ENCODE measurements at regions not wholly inside any gene's neighbourhood (a gene's known extent, or its start where the extent isn't known, plus 50 kb on each side); places are given as distances from the start of the nearest gene placed in this dataset.

DNA sequence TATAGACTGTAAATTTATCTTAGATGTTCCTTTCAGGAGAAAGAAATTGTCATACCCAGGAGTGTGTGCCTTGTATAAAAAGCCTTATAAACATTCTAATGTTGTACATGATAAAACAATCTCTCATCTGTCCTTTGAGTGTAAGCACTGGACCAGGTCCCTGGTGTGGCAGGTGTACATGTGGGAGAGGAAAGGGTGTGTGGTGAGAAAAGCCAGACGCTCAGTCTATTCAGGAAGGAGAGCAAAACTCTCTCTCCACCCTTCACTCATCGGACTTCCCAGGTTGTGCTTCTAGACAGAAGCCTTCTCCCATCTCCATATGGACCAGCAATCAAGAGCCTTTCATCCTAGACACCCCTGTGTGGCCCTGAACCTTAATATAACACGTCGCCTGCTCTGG is 154.2 kb downstream of the ESM1 start:
- Mint-ChIP-seq H3K4me1 (ENCODE audit: low read depth) (peaks cover 6% of the 10 kb centered on the region), H3K4me3 (no peak overlapping the region), H3K27ac (no peak overlapping the region), H3K27me3 (ENCODE audit: low read depth) (peaks cover 42% of the 10 kb centered on the region), H3K9me3 (no peaks in the 10 kb centered on the region), H3K36me3 (ENCODE audit: low read depth) (no peaks in the 10 kb centered on the region)
- no peak for DNase-seq (ENCODE audit: low spot score)

DNA sequence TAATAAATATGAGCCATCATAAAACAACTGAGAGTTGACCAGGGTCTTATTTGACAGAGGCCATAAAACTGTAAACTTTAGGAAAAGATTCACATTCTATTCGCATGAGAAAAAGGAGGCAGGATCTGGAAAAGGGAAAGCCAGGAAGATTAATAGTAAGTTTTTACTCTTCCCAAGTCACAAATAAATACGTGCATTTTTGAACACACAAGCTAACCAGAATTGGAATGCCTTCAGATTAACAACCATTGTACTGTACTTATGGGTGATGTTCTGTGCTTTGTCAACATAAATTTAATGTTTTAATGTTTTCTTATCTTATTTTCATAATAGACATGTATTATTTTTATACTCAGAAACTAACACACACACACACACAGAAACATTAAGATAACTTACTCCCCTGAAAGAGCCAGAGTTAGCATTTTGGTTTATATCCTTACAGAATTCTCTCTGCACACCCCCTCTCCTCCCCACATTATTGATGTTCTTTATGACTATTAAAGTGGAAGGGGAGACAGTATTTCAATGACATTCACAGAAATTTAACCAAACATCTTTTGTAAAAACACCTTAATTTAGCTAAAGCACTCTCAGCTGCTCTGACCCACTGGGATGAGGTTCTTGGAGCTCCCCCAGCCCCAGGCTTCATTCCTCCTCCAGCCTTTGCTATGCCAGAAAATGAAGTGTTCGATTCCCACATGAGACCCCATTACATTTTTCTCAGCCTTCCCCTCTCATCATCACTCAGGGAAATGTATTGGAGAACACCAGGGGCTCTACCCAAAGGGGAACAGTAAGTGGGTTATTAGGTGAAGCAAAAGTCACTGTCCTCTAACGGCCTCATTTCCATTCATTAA is 155.5 kb downstream of the ESM1 start:
- H3K36me3 Mint-ChIP-seq (ENCODE audit: low read depth) = no peaks in the 10 kb centered on the region
- DNase-seq (ENCODE audit: low spot score) = no peak
- no peak overlapping the region for H3K27ac Mint-ChIP-seq

DNA sequence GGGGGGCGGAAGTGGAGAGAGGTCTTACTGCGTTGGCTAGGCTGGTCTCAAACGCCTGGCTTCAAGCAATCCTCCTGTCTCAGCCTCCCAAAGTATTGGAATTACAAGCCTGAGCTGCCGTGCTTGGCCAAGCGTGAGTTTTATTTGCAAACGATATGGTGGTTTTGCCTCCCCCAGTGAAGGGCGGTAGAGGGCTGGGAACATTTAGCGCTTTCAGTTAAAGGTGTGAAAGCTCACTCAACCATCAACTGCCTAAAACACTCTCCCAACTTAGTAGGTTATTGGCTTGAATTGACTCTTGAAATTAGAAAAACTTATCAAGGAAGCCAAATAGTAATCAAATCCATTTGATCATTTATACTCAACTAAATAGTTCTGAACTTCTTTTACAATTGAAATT is 156.3 kb downstream of the ESM1 start:
- Mint-ChIP-seq H3K4me3 (no peak overlapping the region), H3K36me3 (ENCODE audit: low read depth) (no peaks in the 10 kb centered on the region), H3K4me1 (ENCODE audit: low read depth) (peaks cover 5% of the 10 kb centered on the region), H3K9me3 (no peaks in the 10 kb centered on the region), H3K27me3 (ENCODE audit: low read depth) (peaks cover 52% of the 10 kb centered on the region), H3K27ac (no peak overlapping the region)
- DNase-seq (ENCODE audit: low spot score) = no peak

More for the DNA sequence above, 155.5 kb downstream of the ESM1 start:
- Mint-ChIP-seq H3K4me3 (no peak overlapping the region), H3K9me3 (no peaks in the 10 kb centered on the region), H3K4me1 (ENCODE audit: low read depth) (peaks cover 6% of the 10 kb centered on the region), H3K27me3 (ENCODE audit: low read depth) (peaks cover 49% of the 10 kb centered on the region)

DNA sequence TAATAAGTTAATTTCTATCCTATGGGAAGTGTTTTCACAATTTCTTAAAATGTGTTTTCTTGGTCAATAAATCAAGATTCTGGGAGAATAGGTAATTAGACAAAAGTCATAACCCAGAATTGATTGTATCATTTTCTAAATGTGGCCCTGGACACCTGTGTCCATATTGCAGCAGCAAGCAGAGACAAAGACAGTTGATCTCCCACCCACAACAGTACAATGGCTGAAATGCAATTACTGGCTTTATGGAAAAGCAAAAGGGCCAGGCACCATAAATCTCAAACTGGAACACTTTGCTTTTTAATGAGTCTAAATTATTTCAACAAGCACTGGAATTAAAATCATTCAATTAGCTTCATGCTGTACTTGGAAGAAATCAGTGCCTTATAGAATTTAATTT is 157.2 kb downstream of the ESM1 start:
- H3K9me3 Mint-ChIP-seq = no peaks in the 10 kb centered on the region
- H3K4me1 Mint-ChIP-seq (ENCODE audit: low read depth) = peaks cover 2% of the 10 kb centered on the region
- no peak for DNase-seq (ENCODE audit: low spot score)
- peaks cover 55% of the 10 kb centered on the region for H3K27me3 Mint-ChIP-seq (ENCODE audit: low read depth)
- no peak overlapping the region for H3K27ac Mint-ChIP-seq
- H3K36me3 Mint-ChIP-seq (ENCODE audit: low read depth) = no peaks in the 10 kb centered on the region
- no peak overlapping the region for H3K4me3 Mint-ChIP-seq

DNA sequence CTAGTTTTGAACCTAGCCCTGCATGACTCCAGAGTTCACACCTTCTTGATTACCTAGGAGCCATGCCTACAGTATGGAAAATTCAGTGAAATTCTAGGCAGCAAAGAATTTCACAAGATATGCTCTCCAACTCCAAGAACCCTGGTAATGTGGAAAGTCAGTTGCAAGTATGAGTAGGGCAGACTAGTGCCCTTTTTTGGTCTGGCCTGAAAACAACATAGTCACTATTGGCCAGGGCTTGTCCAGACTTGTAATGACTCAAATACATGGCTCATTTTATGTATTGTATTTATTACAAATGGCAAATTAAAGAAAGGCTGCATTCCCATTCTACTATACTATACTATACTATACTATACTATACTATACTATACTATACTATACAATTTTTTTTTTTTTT is 160.4 kb downstream of the ESM1 start:
- Mint-ChIP-seq H3K4me1 (ENCODE audit: low read depth) (no peaks in the 10 kb centered on the region), H3K36me3 (ENCODE audit: low read depth) (no peaks in the 10 kb centered on the region), H3K9me3 (no peaks in the 10 kb centered on the region), H3K27me3 (ENCODE audit: low read depth) (peaks cover 61% of the 10 kb centered on the region), H3K4me3 (no peak overlapping the region), H3K27ac (no peak overlapping the region)
- DNase-seq (ENCODE audit: low spot score) = no peak

DNA sequence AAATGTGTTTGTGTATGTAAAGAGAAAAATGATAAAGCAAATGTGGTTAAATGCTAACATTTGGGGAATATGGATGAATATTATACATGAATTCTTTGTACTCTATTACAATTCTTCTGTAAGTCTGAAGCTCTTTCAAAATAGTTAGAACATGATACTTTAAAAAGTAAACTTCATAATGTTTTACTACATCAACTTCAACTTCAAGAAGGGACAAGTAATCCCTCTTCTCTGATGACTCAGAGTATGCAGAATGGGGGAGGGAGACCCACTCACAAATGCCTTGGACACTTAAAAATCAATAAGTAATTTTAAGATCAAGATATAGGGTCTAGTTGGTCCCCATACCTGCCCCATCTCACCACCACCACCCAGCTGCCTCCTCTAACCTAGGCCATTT is 162.4 kb downstream of the ESM1 start:
- no peak for DNase-seq (ENCODE audit: low spot score)
- Mint-ChIP-seq H3K9me3 (no peaks in the 10 kb centered on the region), H3K27ac (no peak overlapping the region), H3K27me3 (ENCODE audit: low read depth) (peaks cover 56% of the 10 kb centered on the region), H3K4me1 (ENCODE audit: low read depth) (no peaks in the 10 kb centered on the region), H3K4me3 (no peak overlapping the region), H3K36me3 (ENCODE audit: low read depth) (no peaks in the 10 kb centered on the region)

DNA sequence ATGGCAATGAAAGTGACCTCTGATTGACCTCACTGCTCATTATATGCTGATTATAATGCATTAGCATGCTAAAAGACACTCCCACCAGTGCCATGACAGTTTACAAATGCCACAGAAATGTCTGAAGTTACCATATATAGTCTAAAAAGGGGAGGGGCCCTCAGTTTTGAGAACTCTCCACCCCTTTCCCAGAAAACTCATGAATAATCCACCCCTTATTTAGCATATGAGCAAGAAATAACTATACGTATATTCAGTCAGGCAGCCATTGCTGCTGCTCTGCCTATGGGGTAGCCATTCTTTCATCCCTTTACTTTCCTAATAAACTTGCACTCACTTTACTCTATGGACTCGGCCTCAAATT is 163.1 kb downstream of the ESM1 start:
- Mint-ChIP-seq H3K27me3 (ENCODE audit: low read depth) (peaks cover 51% of the 10 kb centered on the region), H3K9me3 (no peaks in the 10 kb centered on the region), H3K36me3 (ENCODE audit: low read depth) (no peaks in the 10 kb centered on the region), H3K4me3 (no peak overlapping the region), H3K27ac (no peak overlapping the region), H3K4me1 (ENCODE audit: low read depth) (no peaks in the 10 kb centered on the region)
- no peak for DNase-seq (ENCODE audit: low spot score)

DNA sequence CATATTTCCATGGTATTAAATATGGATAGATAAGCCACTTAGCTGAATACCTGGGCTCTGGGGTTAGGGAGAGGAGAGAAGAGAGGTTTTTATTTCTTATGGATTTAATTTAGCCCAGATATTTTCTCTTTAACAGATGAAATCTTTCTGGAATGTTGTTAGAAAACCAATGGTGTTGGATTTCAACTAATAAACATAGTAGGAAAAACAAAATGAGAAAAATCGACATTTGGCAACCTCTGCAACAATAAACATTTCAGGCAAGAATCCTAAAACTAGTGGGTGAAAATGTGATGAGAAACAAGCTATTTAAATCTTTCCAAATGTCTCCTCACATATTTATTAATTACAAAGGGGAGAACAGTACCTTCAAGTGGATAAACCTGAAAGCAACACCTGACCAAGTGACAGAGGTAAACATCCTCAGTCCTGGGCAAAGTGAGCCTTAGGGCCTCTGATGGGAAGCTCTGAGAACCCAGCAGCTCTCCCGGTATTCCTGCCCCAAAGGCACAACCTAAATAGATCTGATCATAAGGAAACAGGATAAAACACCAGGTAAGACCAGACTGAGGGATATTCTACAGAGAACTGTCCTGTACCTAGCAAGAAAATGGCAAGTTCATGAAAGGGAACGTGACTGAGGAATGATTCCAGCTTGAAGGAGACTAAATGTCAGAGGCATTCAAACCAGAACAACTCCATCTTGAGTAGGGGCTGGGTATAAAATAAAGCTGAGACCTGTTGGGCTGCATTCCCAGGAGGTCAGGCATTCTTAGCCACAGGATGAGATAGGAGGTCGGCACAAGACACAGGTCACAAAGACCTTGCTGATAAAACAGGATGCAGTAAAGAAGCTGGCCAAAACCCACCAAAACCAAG is 163.7 kb downstream of the ESM1 start:
- H3K27ac Mint-ChIP-seq = no peak overlapping the region
- no peaks in the 10 kb centered on the region for H3K36me3 Mint-ChIP-seq (ENCODE audit: low read depth)
- no peak overlapping the region for H3K4me3 Mint-ChIP-seq
- H3K27me3 Mint-ChIP-seq (ENCODE audit: low read depth) = peaks cover 45% of the 10 kb centered on the region
- H3K4me1 Mint-ChIP-seq (ENCODE audit: low read depth) = no peaks in the 10 kb centered on the region
- DNase-seq (ENCODE audit: low spot score) = no peak
- no peaks in the 10 kb centered on the region for H3K9me3 Mint-ChIP-seq

DNA sequence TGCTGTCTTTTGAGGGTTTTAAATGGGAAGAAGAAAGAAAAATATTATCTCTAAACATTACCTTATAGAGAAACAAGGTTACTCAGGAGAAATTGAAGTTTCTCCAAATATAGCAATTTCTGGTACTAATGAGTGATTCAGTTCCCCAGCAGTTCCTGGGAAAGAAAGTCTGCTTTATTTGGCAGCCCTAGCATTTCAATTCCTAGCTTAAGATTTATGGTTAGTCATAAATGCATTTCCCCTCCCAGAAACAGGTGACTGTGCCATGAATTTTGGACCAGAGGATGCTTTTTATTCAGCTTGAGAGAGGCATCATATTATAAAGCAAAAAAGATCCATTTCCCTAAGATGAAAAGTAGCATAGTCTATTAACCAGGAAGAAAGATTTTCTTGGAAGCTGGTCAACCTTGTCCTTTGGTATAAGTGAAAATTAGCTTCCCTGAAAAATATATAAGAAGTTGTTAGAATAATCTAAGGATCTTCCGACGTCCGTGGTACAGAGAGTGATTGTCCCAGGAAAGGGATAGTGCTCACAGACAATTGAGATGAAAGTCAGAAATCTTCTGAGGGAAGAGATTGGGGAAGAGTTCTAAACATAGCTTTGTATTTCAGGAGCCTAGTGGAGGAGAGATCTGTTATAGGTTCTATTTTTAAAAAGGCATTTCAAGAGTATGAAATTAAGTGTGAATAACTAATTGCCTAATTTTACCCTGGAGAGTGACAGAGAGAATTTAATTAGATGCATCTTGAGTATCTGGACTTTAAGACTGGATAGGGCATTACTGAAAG is 164.9 kb downstream of the ESM1 start:
- peaks cover 41% of the 10 kb centered on the region for H3K27me3 Mint-ChIP-seq (ENCODE audit: low read depth)
- H3K9me3 Mint-ChIP-seq = no peaks in the 10 kb centered on the region
- DNase-seq (ENCODE audit: low spot score) = no peak
- H3K4me1 Mint-ChIP-seq (ENCODE audit: low read depth) = no peaks in the 10 kb centered on the region
- no peak overlapping the region for H3K4me3 Mint-ChIP-seq
- no peak overlapping the region for H3K27ac Mint-ChIP-seq
- no peaks in the 10 kb centered on the region for H3K36me3 Mint-ChIP-seq (ENCODE audit: low read depth)

DNA sequence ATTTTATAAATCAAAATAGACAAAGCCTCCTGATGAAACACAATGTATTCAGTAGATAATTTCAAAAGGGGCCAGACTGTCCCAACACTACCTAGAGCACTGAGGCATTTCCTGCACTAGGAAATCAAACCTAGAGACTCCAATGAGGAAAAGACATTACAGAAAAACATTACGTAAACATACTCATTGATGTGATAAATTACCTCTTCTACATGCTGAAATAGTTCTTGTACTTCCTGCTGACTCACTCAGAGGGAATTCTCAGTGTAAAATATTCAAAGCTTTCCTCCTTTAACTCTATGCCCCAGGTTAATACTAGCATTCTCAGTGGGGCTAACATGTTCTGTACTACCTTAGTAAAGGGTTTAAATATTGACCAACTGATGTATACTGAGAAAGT is 178.0 kb downstream of the ESM1 start:
- Mint-ChIP-seq H3K27me3 (ENCODE audit: low read depth) (peaks cover 2% of the 10 kb centered on the region), H3K27ac (no peak overlapping the region), H3K4me3 (no peak overlapping the region), H3K9me3 (peaks cover 4% of the 10 kb centered on the region), H3K36me3 (ENCODE audit: low read depth) (peaks cover 2% of the 10 kb centered on the region), H3K4me1 (ENCODE audit: low read depth) (no peaks in the 10 kb centered on the region)
- DNase-seq (ENCODE audit: low spot score) = no peak

DNA sequence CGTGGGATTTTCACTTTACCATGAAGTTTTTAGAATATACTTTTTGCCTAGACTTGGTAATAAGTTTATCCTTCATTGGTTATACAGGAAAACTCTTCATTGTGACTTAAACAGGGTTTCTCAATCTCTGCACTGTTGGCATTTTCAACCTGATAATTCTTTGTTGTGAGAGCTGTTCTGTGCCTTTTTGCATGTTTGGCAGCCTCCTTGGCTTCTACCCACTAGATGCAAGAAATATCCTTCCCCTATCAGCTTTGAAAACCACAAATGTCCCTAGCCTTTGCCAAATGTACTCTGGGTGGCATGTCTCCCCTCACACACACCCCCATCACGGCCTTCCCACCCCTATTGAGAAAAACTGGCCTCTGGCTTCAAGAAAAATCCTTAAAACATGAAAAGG is 180.9 kb downstream of the ESM1 start:
- Mint-ChIP-seq H3K36me3 (ENCODE audit: low read depth) (peaks cover 2% of the 10 kb centered on the region), H3K9me3 (peaks cover 4% of the 10 kb centered on the region), H3K27ac (no peak overlapping the region), H3K27me3 (ENCODE audit: low read depth) (peaks cover 8% of the 10 kb centered on the region), H3K4me3 (no peak overlapping the region), H3K4me1 (ENCODE audit: low read depth) (peaks cover 7% of the 10 kb centered on the region)
- DNase-seq (ENCODE audit: low spot score) = no peak

DNA sequence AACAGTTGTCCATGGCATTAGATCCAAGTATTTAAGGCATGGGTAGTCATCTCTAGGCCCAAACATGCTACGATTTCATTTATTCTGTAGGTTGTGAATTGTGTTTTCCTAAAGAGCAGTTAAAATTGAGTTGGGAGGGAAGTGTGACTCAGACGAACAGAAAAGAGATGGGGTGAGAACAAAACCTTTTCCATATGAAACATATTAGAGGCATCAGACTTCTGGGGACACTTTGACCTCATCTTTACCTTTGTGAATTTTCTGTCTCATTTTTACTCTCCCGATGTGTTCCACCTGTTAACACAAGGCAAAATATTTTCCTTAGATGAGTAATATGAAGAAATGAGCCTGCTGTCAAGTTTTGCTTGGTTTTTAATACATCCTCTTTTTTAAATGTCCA is 181.3 kb downstream of the ESM1 start:
- peaks cover 7% of the 10 kb centered on the region for H3K27me3 Mint-ChIP-seq (ENCODE audit: low read depth)
- no peak for DNase-seq (ENCODE audit: low spot score)
- H3K4me3 Mint-ChIP-seq = no peak overlapping the region
- peaks cover 4% of the 10 kb centered on the region for H3K9me3 Mint-ChIP-seq
- peaks cover 8% of the 10 kb centered on the region for H3K4me1 Mint-ChIP-seq (ENCODE audit: low read depth)
- no peak overlapping the region for H3K27ac Mint-ChIP-seq
- peaks cover 2% of the 10 kb centered on the region for H3K36me3 Mint-ChIP-seq (ENCODE audit: low read depth)

DNA sequence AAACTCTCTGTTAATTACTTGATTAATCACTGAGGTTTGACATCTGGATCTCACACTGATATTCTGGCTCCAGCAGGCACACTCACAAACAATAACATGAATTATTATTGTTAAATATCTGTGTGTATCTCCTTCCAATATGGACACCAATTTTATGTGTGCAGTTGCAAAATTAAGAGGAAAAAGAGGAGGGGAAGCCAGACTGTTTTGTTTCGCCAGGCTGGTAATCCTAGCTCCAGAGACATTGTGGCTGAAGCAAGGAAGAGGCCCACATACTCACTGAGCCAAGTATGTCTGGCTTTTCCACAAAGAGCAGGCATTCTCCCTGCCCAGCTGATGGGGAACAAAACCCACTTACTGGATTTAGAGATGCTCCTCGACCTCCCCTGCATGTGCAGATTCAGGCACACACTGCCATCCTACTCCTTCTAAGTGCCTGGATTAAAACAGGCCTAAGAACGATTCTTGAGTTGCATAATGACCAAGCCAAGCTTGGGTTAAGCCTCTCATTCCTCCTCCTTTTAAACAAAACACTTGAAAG is 181.9 kb downstream of the ESM1 start:
- no peak for DNase-seq (ENCODE audit: low spot score)
- Mint-ChIP-seq H3K4me1 (ENCODE audit: low read depth) (peaks cover 8% of the 10 kb centered on the region), H3K27me3 (ENCODE audit: low read depth) (peaks cover 7% of the 10 kb centered on the region), H3K27ac (no peak overlapping the region), H3K36me3 (ENCODE audit: low read depth) (no peaks in the 10 kb centered on the region), H3K9me3 (peaks cover under 1% of the 10 kb centered on the region), H3K4me3 (no peak overlapping the region)

All from T-helper 2 cell treated with Interferon-gamma antibody and Interleukin-4, amounts not matched to agents 5 μg/mL and 100 μg/mL, for 36 hours (primary cell).